Neural cell (in vitro differentiated cells): ENCODE measurements at regions not wholly inside any gene's neighbourhood (a gene's known extent, or its start where the extent isn't known, plus 50 kb on each side); places are given as distances from the start of the nearest gene placed in this dataset.

Experiments used
- CTCF ChIP-seq: fragments of 450-650 bp; IDR thresholded peaks from 2 replicates; pipeline ENCODE4 v1.5.1; 2014; ENCODE audit warnings: antibody characterized with exemption, mild to moderate bottlenecking, moderate library complexity; ENCODE audit not compliant: poor library complexity, severe bottlenecking
- EP300 ChIP-seq: fragments of 450-650 bp; conservative IDR thresholded peaks from 2 replicates; pipeline ENCODE4 v1.6.1; 2014; ENCODE audit warnings: antibody characterized with exemption, mild to moderate bottlenecking, moderate library complexity; ENCODE audit not compliant: poor library complexity, severe bottlenecking
- POLR2AphosphoS5 ChIP-seq: IDR thresholded peaks from 2 replicates; pipeline ENCODE4 v1.6.1; 2012
- RAD21 ChIP-seq: fragments of 450-650 bp; conservative IDR thresholded peaks from 2 replicates; pipeline ENCODE4 v1.6.1; 2014; ENCODE audit warnings: antibody characterized with exemption, mild to moderate bottlenecking, moderate library complexity
- REST ChIP-seq: IDR thresholded peaks from 2 replicates; pipeline ENCODE4 v1.6.1; 2012; ENCODE audit warnings: borderline replicate concordance

DNA sequence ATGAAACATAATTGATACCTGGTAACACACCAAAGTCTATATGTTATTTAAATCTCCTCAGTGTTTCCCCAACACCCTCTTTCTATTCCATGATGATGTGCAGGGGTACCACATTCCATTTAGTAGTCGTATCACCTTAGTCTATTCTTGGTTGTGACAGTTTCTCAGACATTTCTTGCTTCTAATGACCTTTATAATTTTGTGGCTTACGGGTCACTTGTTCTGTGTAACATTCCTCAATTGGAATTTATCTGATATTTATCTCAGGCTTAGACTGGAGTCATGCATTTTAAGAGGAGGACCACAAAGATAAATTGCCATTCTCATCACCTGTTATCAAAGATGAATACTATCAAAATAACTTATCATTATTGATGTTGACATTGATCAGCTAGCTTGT lies 679.6 kb downstream of the USP25 start:
- no peak for TF ChIP-seq CTCF
- TF ChIP-seq REST = no peak
- no peak for TF ChIP-seq RAD21
- no peak for TF ChIP-seq POLR2AphosphoS5
- TF ChIP-seq EP300 = no peak
